ENCODE measurements at regions not wholly inside any gene's neighbourhood (a gene's known extent, or its start where the extent isn't known, plus 50 kb on each side); places are given as distances from the start of the nearest gene placed in this dataset.

GRCh38 chr11:116538677-116539076, 234.1 kb downstream of the BUD13 start:
- Histone ChIP-seq H3K27me3 (replicated peaks; ENCODE audit: insufficient read depth) (no peaks in the 10 kb centered on the region), H3K36me3 (no peaks in the 10 kb centered on the region), H3K4me1 (replicated peaks) (no peaks in the 10 kb centered on the region), H3K27ac (no peak overlapping the region), H3K4me3 (no peak overlapping the region), H3K9me3 (no peaks in the 10 kb centered on the region)
- 77% methylated on average over 3 of the region's 3 CpGs for WGBS
- intact Hi-C loops (cut with DNase I) = no loop called here
- TF ChIP-seq CTCF (IDR thresholded peaks at IDR 0.05) (no peak), POLR2AphosphoS5 (IDR thresholded peaks at IDR 0.05) (no peak), POLR2A (IDR thresholded peaks at IDR 0.05) (no peak)
- DNase-seq (ENCODE audit: low spot score) = no peak

- H3K9me3 ChIP-seq = no peaks in the 10 kb centered on the region
- H3K36me3 ChIP-seq = no peaks in the 10 kb centered on the region
- intact Hi-C loops (cut with DNase I) = no loop called here
- no peak for DNase-seq (ENCODE audit: low spot score)
- H3K27ac ChIP-seq = no peak overlapping the region
- no peak overlapping the region for H3K4me3 ChIP-seq
- H3K27me3 ChIP-seq (replicated peaks; ENCODE audit: insufficient read depth) = peaks cover 4% of the 10 kb centered on the region
- WGBS = 73% methylated on average over 11 of the region's 11 CpGs
- TF ChIP-seq POLR2A (IDR thresholded peaks at IDR 0.05) (no peak), CTCF (IDR thresholded peaks at IDR 0.05) (no peak), POLR2AphosphoS5 (IDR thresholded peaks at IDR 0.05) (no peak)
- no peaks in the 10 kb centered on the region for H3K4me1 ChIP-seq (replicated peaks)
Observed at GRCh38 chr11:116537709-116538108, 235.1 kb downstream of the BUD13 start.

GRCh38 chr11:116537121-116537520, 235.7 kb downstream of the BUD13 start:
- no peak overlapping the region for H3K27ac ChIP-seq
- no peaks in the 10 kb centered on the region for H3K4me1 ChIP-seq (replicated peaks)
- TF ChIP-seq POLR2AphosphoS5 (IDR thresholded peaks at IDR 0.05) (no peak), CTCF (IDR thresholded peaks at IDR 0.05) (no peak), POLR2A (IDR thresholded peaks at IDR 0.05) (no peak)
- H3K36me3 ChIP-seq = no peaks in the 10 kb centered on the region
- no peaks in the 10 kb centered on the region for H3K9me3 ChIP-seq
- WGBS = 72% methylated on average over 10 of the region's 10 CpGs
- no peak for DNase-seq (ENCODE audit: low spot score)
- intact Hi-C loops (cut with DNase I) = no loop called here
- peaks cover 4% of the 10 kb centered on the region for H3K27me3 ChIP-seq (replicated peaks; ENCODE audit: insufficient read depth)
- no peak overlapping the region for H3K4me3 ChIP-seq

GRCh38 chr11:116536416-116536815, 236.4 kb downstream of the BUD13 start:
- H3K9me3 ChIP-seq = no peaks in the 10 kb centered on the region
- DNase-seq (ENCODE audit: low spot score) = no peak
- H3K4me3 ChIP-seq = no peak overlapping the region
- peaks cover 4% of the 10 kb centered on the region for H3K27me3 ChIP-seq (replicated peaks; ENCODE audit: insufficient read depth)
- intact Hi-C loops (cut with DNase I) = no loop called here
- H3K27ac ChIP-seq = no peak overlapping the region
- H3K4me1 ChIP-seq (replicated peaks) = no peaks in the 10 kb centered on the region
- no peaks in the 10 kb centered on the region for H3K36me3 ChIP-seq
- no peak for TF ChIP-seq POLR2AphosphoS5 (IDR thresholded peaks at IDR 0.05)
- TF ChIP-seq CTCF (IDR thresholded peaks at IDR 0.05) = no peak
- TF ChIP-seq POLR2A (IDR thresholded peaks at IDR 0.05) = no peak
- WGBS = 84% methylated on average over 3 of the region's 3 CpGs

- intact Hi-C loops (cut with DNase I) = no loop called here
- 75% methylated on average over 9 of the region's 9 CpGs for WGBS
- Histone ChIP-seq H3K9me3 (no peaks in the 10 kb centered on the region), H3K4me1 (replicated peaks) (no peaks in the 10 kb centered on the region), H3K27ac (no peak overlapping the region), H3K36me3 (no peaks in the 10 kb centered on the region), H3K4me3 (no peak overlapping the region), H3K27me3 (replicated peaks; ENCODE audit: insufficient read depth) (peaks cover 4% of the 10 kb centered on the region)
- DNase-seq (ENCODE audit: low spot score) = no peak
- no peak for TF ChIP-seq POLR2A (IDR thresholded peaks at IDR 0.05)
- no peak for TF ChIP-seq CTCF (IDR thresholded peaks at IDR 0.05)
Observed at GRCh38 chr11:116535994-116536393, 236.8 kb downstream of the BUD13 start.

All from prostate gland (tissue), 2 donors.